CD4-positive, alpha-beta T cell treated with Interleukin-6 for 4 hours (primary cell): ENCODE measurements at regions not wholly inside any gene's neighbourhood (a gene's known extent, or its start where the extent isn't known, plus 50 kb on each side); places are given as distances from the start of the nearest gene placed in this dataset.
A peak's percentile ranks its signal among the peaks of the same experiment; 100 is the strongest.

ENCODE experiments used
- DNase-seq: peaks from one replicate; pipeline ENCODE4 v3.0.0-alpha.2; 2020; ENCODE audit warnings: mixed read lengths

DNA sequence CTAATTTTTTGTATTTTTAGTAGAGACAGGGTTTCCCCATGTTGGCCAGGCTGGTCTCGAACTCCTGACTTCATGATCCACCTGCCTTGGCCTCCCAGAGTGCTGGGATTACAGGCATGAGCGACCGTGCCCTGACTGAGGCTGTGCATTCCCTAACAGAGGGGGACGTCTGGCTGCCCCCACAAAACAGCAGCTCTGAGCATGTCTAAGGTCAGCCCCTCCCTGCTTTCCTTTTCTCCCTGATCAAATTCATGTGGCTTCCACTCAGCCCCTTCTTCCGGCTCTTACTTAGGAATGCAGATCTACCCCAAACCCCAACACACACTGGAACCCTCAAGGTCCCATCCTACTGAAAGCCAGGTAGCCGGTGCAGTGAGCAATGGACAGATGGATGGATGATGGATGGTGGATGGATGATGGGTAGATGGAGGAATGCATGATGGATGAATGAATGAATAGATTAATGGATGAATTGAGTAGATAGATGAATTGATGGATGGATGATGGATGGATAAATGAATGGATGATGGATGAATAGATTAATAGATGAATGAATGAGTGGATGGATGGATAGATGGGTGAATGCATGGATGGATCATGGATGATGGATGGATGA lies 91.5 kb upstream of the BHLHE23 start:
- no peak for DNase-seq

DNA sequence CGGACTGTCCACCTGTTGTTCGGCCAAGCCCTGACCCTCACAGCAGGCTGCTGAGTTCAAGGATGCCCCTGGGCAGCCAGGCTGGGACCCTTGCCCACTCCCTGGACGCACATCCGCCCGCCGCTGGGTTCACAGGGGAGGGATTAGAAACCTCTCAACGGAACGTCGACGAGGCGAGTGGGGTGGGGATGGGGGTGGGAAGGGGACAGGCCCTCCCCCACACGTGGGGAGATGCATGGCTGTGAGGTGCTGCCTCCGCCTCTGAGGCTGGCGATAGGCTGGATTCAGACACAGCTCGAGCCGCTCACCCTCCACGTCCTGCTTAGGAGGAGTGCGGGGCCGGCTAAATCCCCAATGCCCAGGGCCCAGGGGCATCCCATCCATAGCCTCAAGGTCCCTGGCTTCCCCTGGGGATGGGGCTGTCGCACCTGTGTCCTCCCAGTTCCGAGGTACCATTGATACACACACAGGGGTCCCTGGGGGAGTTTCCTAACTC lies 90.6 kb upstream of the BHLHE23 start:
- no peak for DNase-seq

DNA sequence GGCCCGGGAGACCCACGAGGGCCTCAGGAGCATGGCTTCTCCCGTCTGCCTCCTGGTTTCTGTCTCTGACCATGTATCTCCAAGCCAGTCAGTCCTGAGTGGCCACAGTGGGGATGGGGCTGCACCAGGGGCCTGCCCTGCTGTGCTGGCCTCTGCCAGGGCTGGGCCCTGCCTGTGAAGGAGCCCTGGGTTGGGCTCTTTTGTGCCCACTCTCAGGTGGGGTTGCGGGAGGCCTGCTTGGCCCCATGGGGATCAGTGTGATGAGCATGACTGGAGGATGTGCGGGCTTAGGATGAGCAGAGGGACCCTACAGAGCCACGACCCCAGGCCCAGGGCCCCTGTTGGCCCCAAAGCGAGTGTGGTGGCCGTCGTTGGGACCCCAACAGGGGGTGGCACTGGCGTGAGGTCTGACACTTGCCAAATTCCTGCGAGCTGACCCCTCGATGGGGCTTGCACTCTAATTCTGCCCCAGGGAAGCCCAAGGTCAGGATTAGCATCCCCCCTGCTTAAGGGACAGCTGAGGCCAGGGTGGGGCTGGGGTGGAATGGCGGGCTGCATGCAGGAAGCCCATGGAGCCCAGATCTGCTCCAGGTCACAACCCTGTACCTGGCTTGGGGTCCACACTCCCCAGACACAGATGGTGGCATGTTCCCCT lies 90.0 kb upstream of the BHLHE23 start:
- DNase-seq, result no peak

DNA sequence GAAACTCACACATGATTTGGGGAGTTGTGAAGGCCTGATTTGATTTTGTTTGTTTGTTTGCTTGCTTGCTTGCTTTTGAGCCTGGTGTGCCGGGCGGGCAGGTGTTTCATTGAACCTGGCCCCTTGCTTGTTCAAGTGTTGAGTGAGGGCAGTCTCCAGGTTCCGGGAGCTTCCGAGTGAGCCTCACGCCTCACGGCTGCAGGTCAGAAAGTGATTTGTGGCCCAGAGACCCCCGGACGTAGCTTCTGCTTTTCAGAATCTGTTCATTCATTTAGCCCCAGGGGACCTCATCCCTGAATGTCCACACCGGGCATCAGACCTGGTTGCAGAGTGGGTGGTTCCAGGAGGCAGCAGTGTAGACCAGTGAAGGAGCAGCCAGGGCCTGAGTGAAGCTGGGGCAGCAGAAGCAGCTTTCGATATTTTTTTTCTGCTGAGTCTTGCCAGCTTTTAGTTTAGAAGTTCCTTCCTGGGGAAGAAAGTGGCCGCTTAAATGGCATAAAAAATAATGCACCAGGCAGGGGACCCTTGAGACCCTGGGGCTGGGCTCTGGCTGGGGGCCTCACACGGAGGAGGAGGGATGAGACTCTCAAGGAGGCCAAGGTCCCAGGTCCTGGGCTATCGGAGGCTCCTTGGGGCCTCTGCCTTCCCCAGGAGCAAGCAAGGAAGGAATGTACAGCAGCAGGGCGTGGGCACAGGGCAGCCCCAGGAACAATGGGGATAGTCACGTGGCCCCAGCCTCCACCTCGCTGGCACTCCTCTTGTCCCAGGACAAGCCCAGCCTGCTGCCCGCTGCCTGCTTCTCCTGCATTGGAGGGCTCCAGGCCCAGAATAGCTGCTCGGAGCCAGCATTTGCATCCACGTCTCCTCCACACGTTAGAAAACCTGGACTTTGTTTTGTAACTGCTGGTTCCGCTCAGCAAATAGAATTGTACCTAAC lies 89.2 kb upstream of the BHLHE23 start:
- no peak for DNase-seq

DNA sequence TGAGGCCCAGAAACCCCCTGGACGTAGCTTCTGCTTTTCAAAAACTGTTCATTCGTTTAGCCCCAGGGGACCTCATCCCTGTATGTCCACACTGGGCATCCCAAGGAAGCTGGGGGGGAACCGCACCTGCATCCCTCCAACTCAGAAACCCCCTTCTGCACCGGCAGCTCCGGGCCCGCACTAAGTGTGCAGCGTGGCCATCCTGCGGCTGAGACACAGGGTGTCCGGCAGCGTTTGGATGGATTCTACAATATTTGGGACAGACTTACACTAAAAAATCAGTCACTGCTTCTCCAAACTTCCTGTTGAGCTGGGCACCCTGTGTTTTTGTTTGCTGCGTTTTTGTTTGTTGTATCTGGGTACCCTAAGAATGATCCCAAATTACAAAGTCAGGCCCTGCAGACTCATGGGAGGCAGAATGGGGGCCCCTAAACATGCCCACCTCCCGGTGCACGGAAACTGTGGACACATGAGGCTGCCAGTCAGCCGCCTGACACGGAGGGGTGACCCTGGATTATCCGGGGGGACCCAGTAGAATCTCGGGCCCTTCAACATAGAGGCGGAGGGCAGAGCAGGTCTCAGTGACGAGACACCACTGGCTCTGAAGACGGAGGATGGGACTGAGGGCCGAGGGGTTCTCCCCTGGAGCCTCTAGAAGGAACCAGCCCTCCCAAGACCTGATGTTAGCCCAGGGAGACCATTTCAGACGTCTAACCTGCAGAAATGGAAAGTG lies 88.2 kb upstream of the BHLHE23 start:
- no peak for DNase-seq

DNA sequence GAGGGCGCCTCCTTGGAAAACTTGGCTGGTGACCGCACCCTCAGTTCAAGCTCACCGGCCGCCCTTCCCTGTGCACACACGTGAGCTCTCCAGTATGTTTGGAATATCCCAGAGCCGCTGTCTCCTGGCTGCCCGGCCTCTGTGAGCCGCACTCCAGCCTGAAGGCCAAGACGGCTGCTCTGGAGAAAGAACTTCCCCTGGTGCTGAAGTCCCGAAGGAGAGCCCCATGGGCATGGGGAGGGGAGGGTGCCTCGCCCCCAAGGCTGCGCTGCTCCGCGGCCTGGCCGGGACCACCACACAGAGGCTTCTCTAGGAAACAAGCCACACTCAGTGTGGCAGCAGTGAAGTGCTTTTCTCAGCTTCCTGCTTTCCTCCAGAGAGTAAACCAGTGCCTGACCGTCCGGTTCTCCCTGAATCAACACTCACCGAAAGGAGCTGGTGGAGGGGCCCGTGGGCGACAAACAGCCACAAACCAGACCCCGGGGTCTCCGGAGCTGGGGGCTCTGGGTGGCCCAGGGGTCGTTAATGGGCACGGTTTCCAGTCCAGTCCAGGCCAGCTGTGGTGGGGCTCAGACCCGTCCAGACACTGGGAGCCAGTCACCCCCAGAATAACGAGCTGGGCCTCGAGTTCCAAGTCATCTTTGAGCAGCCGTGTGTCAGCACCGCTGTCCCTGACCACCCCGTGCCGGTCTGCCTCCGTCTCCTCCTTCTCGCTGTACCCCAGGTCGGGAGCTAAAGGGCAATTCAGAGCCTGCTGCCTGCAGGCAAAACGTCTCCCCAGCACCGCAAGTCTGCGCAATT lies 87.4 kb upstream of the BHLHE23 start:
- no peak for DNase-seq

DNA sequence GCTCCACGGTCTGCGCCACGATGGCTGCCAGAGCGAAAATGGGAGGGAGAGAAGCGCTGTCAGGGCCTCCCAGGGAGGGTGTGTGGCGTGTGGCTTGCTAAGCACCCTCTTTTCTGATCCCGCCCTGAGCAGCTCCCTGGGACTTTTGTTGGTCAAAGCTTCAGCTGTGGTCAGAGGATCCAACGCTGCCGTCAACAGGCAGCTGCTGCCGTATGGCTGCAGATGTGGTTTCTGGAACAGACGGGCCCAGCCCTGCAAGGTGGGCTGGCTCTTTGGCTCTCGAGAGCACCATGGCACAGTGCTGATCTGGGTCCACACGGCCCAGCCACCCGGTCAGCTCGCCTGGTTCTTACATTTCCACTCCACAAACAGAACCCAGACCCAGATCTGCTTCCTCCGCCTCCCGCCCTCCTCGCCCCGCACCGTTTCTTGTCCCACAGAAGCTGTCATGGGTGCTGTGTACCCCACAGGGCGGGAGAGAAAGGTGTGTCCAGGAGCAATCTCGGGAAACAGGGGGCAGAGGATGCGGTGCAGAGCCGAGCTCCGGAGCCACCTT lies 86.0 kb upstream of the BHLHE23 start:
- no peak for DNase-seq

DNA sequence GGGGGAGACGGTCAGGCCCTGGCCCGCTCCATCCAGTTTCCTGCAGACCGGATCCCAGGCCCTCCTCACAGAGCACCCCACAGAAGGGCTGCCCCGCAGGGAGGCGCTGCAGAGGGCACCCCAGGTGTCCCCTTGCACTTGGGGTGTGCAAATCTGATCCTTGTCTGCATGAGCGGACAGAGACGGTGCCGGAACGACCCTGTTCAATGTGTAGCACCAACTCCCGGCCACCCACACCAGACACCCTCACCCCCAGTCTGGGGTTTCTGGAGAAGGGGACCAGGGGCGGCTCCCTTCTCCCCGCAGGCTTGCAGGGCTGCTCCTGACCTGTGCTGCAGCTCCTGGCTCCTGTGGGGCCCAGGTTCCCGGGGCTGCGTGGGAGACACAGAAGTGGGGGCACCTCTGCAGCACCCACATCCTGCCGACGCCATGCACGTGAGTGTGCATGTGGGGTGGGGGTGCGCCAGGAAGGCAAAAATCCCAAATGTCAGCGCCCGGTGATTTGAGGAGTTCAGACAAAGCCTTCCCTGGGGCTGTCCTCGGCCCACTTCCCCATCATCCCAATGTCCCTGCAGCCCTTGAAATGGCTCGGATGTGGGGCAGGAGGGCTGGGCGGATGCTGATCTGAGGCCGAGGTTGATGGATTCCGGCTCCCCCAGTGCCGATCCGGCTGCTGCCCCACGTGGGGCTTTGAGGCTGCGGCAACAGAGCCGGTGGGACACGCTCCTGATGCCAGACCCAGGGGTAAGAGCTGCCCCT lies 85.3 kb upstream of the BHLHE23 start:
- DNase-seq, result peak; percentile 10

DNA sequence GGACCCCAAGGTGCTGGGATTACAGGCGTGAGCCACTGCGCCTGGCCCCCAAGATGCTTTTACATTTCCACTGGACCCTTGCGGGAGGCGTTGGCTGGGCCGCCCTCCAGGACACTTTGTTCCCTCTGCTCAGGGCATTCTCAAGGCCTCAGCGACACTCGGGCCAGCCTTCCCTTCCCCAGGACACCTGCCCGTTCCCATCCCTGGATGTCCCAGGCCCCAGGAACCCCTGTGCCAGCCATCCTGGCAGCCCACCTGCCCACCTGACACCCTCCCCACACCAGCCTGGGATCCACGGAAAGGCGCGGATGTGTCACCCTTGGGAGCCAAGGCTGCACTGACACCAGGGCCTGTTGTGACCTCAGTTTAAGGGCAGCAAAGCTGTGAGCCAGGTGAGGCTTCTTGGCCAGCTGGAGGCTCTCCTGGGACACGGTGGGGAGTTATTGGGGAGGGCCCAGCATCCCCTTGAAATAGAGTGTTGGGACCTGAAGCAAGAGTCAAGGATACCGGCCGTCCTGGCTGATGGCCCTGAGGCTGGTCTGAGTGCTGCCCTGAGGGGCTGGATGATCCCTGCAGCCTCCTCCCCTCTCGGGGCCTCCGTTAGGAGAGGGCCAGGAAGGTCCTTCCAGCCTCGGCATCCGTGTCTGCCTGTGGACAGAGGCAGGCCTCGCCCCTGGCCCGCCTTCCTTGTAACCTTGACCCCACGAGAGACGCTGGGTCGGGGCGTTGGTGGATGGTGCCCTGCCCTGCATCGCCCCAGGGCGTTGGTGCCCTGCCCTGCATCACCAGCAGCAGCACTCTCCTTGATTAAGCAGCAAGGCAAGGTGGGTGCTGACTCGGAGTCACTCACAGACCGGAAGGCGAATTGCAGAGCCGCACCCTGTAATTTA lies 84.2 kb upstream of the BHLHE23 start:
- no peak for DNase-seq

DNA sequence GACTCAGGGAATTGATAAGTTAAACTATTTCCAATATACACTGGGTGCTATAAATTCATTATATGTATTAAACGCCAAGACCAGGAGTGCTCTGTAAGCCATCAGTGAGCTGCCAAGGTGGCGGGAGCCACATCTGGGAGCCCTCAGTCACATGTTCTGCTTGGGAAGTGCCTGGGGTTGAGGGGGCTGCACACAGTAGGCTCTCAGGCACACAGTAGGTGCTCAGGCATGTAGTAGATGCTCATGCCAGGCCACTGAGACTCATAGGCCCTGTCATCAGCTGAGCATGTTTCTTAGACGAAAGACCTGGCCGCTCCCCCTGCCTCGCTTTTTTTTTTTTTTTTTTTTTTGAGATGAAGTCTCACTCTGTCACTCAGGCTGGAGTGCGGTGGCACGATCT lies 83.3 kb upstream of the BHLHE23 start:
- no peak for DNase-seq

DNA sequence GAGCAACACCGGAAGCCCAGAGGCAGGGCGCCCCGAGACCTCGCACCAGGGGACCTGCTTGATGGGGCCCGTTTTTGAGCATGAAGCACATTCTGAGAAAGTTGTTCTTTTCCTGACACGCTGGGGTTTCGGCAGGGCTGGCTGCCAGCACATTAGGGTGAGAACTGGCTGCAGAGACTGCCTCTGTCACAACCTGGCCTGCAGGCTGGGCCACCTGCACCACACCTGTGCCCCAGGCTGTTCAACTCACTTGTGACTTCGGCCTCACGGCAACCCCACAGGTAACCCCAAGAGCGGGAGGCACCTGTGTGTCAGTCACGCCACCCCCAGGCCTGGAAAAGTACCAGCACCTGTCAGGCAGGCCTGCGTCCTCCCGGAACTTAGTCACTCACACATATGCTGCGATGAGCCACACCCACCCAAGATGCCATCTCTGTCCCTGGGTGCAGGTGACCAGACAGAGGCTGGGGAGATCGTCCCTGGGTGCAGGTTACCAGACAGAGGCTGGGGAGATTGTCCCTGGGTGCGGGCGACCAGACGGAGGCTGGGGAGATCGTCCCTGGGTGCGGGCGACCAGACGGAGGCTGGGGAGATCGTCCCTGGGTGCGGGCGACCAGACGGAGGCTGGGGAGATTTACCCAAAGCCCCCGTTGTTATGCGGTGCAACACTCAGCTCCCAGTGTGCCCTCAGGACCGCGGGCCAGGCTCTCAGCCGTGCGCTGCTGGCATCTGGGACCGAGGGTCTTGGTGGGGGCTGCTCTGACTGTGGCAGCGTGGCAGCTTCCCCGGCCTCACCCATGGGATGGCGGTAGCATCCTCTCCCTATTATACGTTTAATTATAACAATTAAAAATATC lies 82.5 kb upstream of the BHLHE23 start:
- no peak for DNase-seq

DNA sequence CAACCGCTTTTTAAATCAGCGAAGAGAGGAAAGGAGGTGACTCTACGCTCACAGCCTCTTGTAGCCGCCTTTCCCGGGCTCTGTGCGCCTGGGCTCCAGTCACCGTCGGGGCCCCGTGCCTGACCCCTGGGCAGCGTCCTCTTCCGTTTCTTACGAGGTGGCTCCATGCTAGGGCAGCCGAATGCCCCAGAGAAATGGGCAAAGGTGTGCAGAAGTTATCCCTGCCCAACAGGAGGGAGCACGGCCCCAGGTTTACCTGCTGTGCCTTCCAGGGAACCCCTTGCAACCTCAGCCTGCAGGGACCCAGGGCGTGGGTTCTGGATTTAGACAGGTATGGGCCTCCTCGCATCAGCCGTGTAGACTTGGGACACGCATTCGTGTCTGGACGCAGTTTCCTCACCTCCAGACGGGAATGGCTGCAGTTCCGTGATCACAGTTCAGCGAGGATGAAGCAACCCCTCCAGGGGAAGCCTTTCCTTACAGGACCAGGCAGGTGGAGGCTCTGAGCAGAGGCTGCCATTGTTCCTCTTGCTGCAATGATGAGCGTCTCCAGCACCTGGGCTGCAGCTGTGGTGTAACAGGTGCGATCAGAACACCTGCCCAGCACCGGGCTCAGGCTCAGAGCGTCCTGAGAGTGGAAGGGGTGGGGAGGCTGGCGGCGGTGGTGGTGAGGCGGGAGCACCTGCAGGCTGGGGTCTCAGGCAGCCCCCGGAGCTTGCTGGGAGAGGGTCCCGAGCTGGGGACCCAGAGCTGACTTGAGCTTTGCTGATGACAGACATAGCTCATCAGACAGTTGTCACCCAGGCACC lies 81.3 kb upstream of the BHLHE23 start:
- no peak for DNase-seq

DNA sequence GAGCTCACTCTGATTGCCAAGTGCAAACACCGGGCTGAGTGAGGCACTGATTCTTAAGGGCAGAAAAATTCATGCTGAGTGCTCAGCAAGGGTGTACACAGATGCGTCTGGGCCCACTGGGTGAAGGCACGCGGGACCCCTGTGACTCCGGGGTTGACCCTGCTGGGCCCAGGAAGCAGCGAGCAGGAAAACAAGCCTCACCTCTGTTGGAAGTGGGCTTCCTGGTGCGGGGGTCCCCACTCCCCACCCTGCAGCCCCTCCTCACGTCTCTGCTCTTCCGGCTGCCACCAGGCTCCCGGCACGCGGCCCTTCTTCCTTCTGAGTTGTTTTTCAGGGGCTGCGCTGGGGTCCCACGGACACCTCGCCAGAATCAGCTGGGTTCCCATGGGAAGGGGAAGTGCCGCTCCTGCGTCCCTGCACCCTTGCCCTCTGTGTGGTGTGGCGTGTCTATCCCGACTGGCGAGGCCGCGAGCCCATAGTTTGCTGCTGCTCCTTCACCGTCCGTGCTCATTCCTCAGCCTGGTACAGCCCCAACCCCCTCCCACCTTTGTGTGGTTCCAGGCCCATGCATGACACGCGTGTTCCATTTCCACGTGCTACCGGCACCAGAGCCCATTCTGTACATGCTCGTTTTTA lies 80.6 kb upstream of the BHLHE23 start:
- no peak for DNase-seq

DNA sequence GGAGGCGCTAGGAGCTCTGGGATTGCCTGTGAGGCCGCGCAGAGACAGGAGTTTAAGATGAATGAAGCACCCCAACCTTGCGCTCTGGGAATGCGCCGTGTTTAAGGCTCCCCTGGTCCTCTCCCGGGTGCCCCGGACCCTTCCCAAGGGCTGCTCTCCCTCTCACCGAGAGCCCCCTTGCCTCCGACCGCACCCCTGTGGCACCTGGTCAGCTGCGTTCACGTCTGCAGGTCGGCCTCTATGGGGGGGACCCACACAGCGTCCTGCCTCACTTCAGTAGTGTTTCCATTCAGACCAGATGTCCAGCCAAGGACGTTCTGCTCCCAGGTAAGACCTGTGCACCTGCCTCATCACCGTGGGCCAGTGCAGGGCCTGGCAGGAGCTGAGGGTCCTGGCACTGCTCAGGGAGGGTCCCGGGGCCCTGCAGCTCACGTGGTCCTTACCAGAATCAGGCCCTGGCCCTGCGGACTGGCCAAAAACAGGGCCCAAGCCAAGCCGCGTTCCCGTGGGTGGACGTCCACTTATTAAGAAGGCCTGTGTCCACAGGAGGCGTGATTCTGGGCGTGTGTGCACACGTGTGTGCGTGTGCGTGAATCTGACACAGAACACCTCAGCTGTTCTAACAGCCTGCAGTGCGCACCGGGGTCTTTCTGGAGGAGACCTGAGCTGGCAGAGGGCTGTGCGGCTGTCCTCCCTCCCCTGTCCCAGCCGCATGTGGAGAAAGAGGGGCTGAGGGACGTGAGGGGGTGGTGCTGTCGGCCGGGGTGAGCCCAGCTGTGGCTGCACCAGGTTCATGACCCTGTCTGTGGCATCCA lies 79.9 kb upstream of the BHLHE23 start:
- no peak for DNase-seq

DNA sequence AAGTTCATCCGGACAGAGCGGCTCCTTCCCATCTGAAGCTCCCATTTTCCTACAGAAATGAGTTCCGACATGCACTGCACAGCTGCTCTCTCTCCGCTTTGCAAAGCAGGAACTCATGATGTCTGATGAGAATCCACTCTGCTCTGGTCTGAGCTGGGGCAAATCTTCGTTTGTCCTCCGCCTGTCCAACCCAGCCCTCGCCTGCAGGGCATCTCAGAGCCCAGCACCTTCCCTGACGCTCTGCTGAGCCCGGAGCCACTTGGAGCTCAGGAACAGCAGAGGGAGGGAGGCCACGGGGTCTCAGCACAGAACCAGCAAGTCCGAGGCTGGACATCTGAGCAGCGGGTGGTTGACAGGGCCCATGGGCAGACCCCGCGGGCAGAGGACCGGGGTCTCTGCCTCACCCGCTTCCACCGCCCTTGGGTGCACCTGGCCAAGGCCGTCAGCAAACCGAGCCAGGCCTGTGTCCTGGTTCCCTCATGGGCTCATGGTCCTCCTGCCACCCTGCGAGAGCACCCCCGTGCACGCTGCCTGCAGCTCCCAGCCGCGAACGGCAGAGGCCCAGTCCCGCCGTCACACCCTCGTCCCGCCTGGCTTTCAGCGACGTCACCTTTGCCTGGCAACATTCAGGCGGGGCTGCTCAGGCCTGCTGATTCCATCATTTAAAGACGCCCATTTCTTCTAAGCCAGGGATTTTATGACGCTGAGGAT lies 78.5 kb upstream of the BHLHE23 start:
- no peak for DNase-seq

DNA sequence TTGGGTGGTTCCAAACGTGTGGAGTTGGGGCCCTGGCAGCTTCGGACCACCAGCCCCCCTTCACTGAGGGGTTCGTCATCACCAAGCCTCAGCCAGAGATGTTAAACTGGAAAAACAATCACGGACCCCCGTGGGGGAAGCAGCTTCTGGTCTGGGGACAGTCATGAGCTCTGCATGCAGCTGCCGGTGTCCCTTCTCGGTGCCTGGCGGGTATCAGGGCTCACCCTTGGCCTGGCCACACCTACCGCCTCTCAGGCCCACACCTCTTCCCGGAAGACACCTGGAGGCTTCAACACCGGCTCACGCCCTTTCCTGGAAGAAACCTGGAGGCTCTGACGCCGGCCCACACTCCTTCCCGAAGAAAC lies 77.8 kb upstream of the BHLHE23 start:
- no peak for DNase-seq
